ENCODE measurements at regions not wholly inside any gene's neighbourhood (a gene's known extent, or its start where the extent isn't known, plus 50 kb on each side); places are given as distances from the start of the nearest gene placed in this dataset.

GRCh38 chr12:69052613-69053408 lies 119.8 kb upstream of the CPM start (continued):
- TF ChIP-seq EP300 (IDR thresholded peaks at IDR 0.05; ENCODE audit: borderline replicate concordance in 1 of 2, low read depth in 2 of 2, low read length in 2 of 2) = 0 out of 3 replicates have a peak, but pooled peaks of 1 of the 2 experiments have one; percentile 62
- TF ChIP-seq E2F6 (IDR thresholded peaks at IDR 0.05) = peak; percentile 82
- peak; percentile 46 for TF ChIP-seq MAX (IDR thresholded peaks at IDR 0.05)
- no peak for TF ChIP-seq SIRT6 (IDR thresholded peaks at IDR 0.05; ENCODE audit: low read length)
